ENCODE measurements at regions not wholly inside any gene's neighbourhood (a gene's known extent, or its start where the extent isn't known, plus 50 kb on each side); places are given as distances from the start of the nearest gene placed in this dataset.

- ATAC-seq: no peak; the same call in 2 of the 3 replicates
- TF ChIP-seq ZNF8 (CRISPR knock-in tag; IDR thresholded peaks at IDR 0.05) (no peak), PATZ1 (CRISPR knock-in tag; IDR thresholded peaks at IDR 0.05; ENCODE audit: borderline replicate concordance) (no peak), TCF4 (CRISPR knock-in tag; IDR thresholded peaks at IDR 0.05; ENCODE audit: borderline replicate concordance) (no peak), ISL1 (CRISPR knock-in tag; IDR thresholded peaks at IDR 0.05) (no peak), ARNTL (CRISPR knock-in tag; IDR thresholded peaks at IDR 0.05; ENCODE audit: borderline replicate concordance, low read depth) (no peak)
These were observed 102.8 kb upstream of the GBE1 start for GRCh38 chr3:81864272-81864671.

- TF ChIP-seq ZC3H10 (CRISPR knock-in tag; IDR thresholded peaks at IDR 0.05) (no peak), ESRRG (CRISPR knock-in tag; IDR thresholded peaks at IDR 0.05) (no peak), ZNF70 (CRISPR knock-in tag; IDR thresholded peaks at IDR 0.05) (no peak), CSDC2 (CRISPR knock-in tag; IDR thresholded peaks at IDR 0.05) (no peak), ZNF565 (CRISPR knock-in tag; conservative IDR thresholded peaks at IDR 0.05; ENCODE audit: low read depth) (no peak), SNAI2 (CRISPR knock-in tag; IDR thresholded peaks at IDR 0.05) (no peak), ZNF8 (CRISPR knock-in tag; IDR thresholded peaks at IDR 0.05) (no peak), ZFP30 (CRISPR knock-in tag; IDR thresholded peaks at IDR 0.05) (no peak), PPARA (CRISPR knock-in tag; IDR thresholded peaks at IDR 0.05; ENCODE audit: borderline replicate concordance) (no peak), RARB (CRISPR knock-in tag; IDR thresholded peaks at IDR 0.05) (no peak), CREB5 (CRISPR knock-in tag; IDR thresholded peaks at IDR 0.05; ENCODE audit: low read depth) (no peak), POU6F1 (CRISPR knock-in tag; IDR thresholded peaks at IDR 0.05; ENCODE audit: borderline replicate concordance, low read depth) (no peak), GLIS3 (CRISPR knock-in tag; IDR thresholded peaks at IDR 0.05) (no peak), ZFP3 (CRISPR knock-in tag; IDR thresholded peaks at IDR 0.05) (no peak), BACH2 (CRISPR knock-in tag; IDR thresholded peaks at IDR 0.05; ENCODE audit: borderline replicate concordance) (no peak)
- no peak for ATAC-seq
These were observed 102.3 kb upstream of the GBE1 start for GRCh38 chr3:81863756-81864155.

- TF ChIP-seq SNAI2 (CRISPR knock-in tag; IDR thresholded peaks at IDR 0.05) (no peak), ESRRG (CRISPR knock-in tag; IDR thresholded peaks at IDR 0.05) (no peak), TCF4 (CRISPR knock-in tag; IDR thresholded peaks at IDR 0.05; ENCODE audit: borderline replicate concordance) (no peak), CREB5 (CRISPR knock-in tag; IDR thresholded peaks at IDR 0.05; ENCODE audit: low read depth) (no peak), ARNTL (CRISPR knock-in tag; IDR thresholded peaks at IDR 0.05; ENCODE audit: borderline replicate concordance, low read depth) (no peak)
- ATAC-seq: no peak
These were observed 100.1 kb upstream of the GBE1 start for GRCh38 chr3:81861593-81861992.

GRCh38 chr3:81859524-81859923, 98.1 kb upstream of the GBE1 start:
- TF ChIP-seq ISL1 (CRISPR knock-in tag; IDR thresholded peaks at IDR 0.05): no peak
- no peak for TF ChIP-seq CSRNP3 (CRISPR knock-in tag; IDR thresholded peaks at IDR 0.05)
- TF ChIP-seq SNAI2 (CRISPR knock-in tag; IDR thresholded peaks at IDR 0.05): no peak
- no peak for TF ChIP-seq ZFP30 (CRISPR knock-in tag; IDR thresholded peaks at IDR 0.05)
- TF ChIP-seq ARNTL (CRISPR knock-in tag; IDR thresholded peaks at IDR 0.05; ENCODE audit: borderline replicate concordance, low read depth): no peak
- no peak for TF ChIP-seq TOX (CRISPR knock-in tag; IDR thresholded peaks at IDR 0.05; ENCODE audit: borderline replicate concordance)
- TF ChIP-seq PPARA (CRISPR knock-in tag; IDR thresholded peaks at IDR 0.05; ENCODE audit: borderline replicate concordance): no peak
- no peak for TF ChIP-seq RARB (CRISPR knock-in tag; IDR thresholded peaks at IDR 0.05)
- no peak for TF ChIP-seq BACH2 (CRISPR knock-in tag; IDR thresholded peaks at IDR 0.05; ENCODE audit: borderline replicate concordance)
- TF ChIP-seq ZFP3 (CRISPR knock-in tag; IDR thresholded peaks at IDR 0.05): no peak
- no peak for TF ChIP-seq ZNF8 (CRISPR knock-in tag; IDR thresholded peaks at IDR 0.05)
- no peak for TF ChIP-seq OSR1 (CRISPR knock-in tag; IDR thresholded peaks at IDR 0.05)
- TF ChIP-seq ZC3H10 (CRISPR knock-in tag; IDR thresholded peaks at IDR 0.05): no peak
- no peak for TF ChIP-seq TCF4 (CRISPR knock-in tag; IDR thresholded peaks at IDR 0.05; ENCODE audit: borderline replicate concordance)
- no peak for TF ChIP-seq GLIS3 (CRISPR knock-in tag; IDR thresholded peaks at IDR 0.05)
- no peak for TF ChIP-seq CSDC2 (CRISPR knock-in tag; IDR thresholded peaks at IDR 0.05)
- no peak for TF ChIP-seq PATZ1 (CRISPR knock-in tag; IDR thresholded peaks at IDR 0.05; ENCODE audit: borderline replicate concordance)
- no peak for ATAC-seq
